ENCODE measurements at regions not wholly inside any gene's neighbourhood (a gene's known extent, or its start where the extent isn't known, plus 50 kb on each side); places are given as distances from the start of the nearest gene placed in this dataset.

DNA sequence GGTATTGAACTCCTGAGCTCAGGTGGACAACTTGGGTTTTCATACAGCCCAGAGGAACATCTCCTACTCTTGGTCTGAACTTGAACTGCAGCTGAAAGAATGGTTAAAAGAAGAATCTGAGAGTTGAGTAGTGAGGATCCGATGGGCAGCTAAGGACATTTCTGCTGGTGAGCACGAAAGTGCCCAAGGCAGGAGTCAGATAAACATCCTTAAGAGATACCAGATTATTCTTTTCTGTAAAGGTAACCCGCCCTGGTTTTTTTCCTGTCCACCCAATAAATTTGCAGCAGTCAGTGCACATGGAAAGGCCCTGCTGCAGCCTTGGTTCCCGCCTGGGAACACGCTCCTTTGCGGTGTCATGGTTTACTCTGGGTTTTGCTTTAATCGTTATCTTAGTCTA is 78.4 kb upstream of the ARHGEF7 start:
- TF ChIP-seq CTCF (conservative IDR thresholded peaks at IDR 0.05; ENCODE audit: low read depth, low read length): no peak
- H3K4me3 ChIP-seq (ENCODE audit: low read length): no peak overlapping the region
- DNase-seq (ENCODE audit: low read depth): no peak

DNA sequence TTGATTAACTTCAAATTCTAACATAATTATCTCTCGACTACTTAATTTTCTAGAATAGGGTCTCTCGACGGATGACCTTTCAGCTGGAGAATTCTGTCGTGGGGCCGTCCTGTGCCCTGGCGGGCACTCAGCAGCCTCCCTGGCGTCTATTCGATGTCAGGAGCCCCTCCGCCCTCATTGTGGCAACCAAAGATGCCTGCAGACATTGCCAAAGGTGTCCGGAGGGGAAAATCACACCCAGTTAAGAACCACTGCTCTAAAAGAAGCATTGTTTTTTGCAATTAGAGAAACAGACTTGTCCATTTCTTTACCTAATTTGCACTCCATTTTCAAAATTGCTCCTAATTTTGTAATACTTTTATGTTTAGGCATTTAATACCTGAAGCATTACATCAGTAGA is 79.2 kb upstream of the ARHGEF7 start:
- TF ChIP-seq CTCF (conservative IDR thresholded peaks at IDR 0.05; ENCODE audit: low read depth, low read length): no peak
- DNase-seq (ENCODE audit: low read depth): no peak

GRCh38 chr13:111034811-111035210 is 80.3 kb upstream of the ARHGEF7 start:
- peak; percentile 13 for DNase-seq (ENCODE audit: low read depth)
- no peak for TF ChIP-seq CTCF (conservative IDR thresholded peaks at IDR 0.05; ENCODE audit: low read depth, low read length)

More for the DNA sequence above, 79.2 kb upstream of the ARHGEF7 start:
- no peak overlapping the region for H3K4me3 ChIP-seq (ENCODE audit: low read length)

DNA sequence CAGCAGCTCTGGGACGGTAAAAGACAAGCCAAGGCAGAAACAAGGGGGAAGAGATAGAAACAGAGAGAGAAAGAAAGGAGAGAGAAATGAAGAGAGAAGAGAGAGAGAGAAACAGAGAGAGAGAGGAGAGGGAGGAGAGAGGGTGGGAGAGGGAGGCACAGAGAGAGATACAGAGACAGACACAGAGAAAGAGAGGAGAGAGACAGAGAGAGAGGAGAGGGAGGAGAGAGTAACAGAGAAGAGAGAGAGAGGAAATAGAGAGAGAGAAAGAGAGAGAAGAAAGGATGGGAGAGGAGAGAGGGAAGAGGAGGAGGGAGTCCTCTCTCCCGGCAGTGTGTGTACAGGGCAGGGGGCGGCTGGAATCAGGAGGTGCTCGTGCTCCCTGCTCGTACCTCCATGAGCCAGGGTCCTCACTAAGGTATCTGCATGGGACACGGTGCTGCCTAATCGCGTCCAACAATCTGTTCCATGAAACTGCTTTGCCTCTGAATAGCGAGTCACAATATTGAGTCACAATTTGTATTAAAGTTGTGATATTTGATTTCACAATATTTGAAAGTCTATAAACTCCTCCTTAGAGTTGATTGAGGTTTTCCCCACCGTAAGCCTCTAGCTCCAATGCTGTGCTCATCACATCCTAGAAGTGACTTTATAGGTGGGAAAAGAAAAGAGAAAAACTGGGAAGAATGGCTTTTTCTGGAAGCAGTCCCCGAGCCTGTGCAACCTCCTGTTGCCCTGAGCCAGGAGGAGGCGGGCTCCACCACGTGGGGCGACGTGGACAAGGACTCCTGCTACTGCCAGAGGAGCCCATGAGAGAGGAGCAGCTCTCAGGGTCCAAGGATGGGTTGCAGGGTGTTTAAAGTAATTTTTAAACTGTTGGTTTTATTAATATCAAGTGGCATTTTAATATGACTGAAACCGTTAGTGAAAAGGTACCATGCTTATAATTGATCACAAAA is 81.7 kb upstream of the ARHGEF7 start:
- DNase-seq (ENCODE audit: low read depth): no peak
- TF ChIP-seq CTCF (conservative IDR thresholded peaks at IDR 0.05; ENCODE audit: low read depth, low read length): no peak
- H3K4me3 ChIP-seq (ENCODE audit: low read length): no peak overlapping the region

More at GRCh38 chr13:111034811-111035210, 80.3 kb upstream of the ARHGEF7 start:
- no peak overlapping the region for H3K4me3 ChIP-seq (ENCODE audit: low read length)

DNA sequence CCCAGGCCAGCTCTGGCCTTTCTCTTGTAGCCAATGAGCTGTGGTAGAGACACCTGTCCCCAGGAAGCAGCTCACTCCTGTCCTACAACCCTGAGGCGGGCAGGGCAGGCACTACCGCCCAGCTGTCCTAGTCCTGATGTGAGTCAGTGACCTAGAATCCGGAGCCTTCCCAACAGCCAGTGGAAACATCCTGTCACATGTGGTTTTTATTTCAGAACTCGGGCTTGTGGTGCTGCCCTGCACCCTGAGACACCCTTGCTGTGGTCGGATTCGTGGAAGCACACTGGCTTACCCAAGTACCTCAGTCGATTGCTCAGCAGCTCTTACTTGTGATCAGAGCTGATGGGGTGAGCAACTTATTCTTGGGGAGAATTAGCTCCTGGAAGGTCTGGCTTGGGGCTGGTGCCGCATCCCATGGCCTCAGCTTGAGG is 83.6 kb upstream of the ARHGEF7 start:
- DNase-seq (ENCODE audit: low read depth): peak; percentile 31
- H3K4me3 ChIP-seq (ENCODE audit: low read length): no peak overlapping the region
- TF ChIP-seq CTCF (conservative IDR thresholded peaks at IDR 0.05; ENCODE audit: low read depth, low read length): no peak

GRCh38 chr13:111029957-111030609 is 85.0 kb upstream of the ARHGEF7 start:
- DNase-seq (ENCODE audit: low read depth): no peak
- H3K4me3 ChIP-seq (ENCODE audit: low read length): no peak overlapping the region
- no peak for TF ChIP-seq CTCF (conservative IDR thresholded peaks at IDR 0.05; ENCODE audit: low read depth, low read length)

Measured in retinal pigment epithelial cell (primary cell).